NCI-H2029 (cell line): ENCODE measurements at regions not wholly inside any gene's neighbourhood (a gene's known extent, or its start where the extent isn't known, plus 50 kb on each side); places are given as distances from the start of the nearest gene placed in this dataset.
"Not testable (repeated sequence)": the region's sequence is repeated elsewhere in the genome, so short reads cannot be mapped to it uniquely, and the experiment has no call there.

Experiments
- DNase-seq: peaks from one replicate; lab custom pipeline; 2025; lab: John Stamatoyannopoulos, UW

- DNase-seq, result not testable (repeated sequence)
Observed at GRCh38 chr7:76971201-76971600, 61.0 kb downstream of the SPDYE17 start.

GRCh38 chr7:76969892-76970291 is 62.3 kb downstream of the SPDYE17 start:
- DNase-seq, result not testable (repeated sequence)

GRCh38 chr7:76965731-76966548 is 66.2 kb downstream of the SPDYE17 start:
- not testable (repeated sequence) for DNase-seq

- DNase-seq, result not testable (repeated sequence)
Observed at GRCh38 chr7:76964050-76964449, 68.1 kb downstream of the SPDYE17 start.

- DNase-seq, result not testable (repeated sequence)
Observed at GRCh38 chr7:76963061-76963460, 69.1 kb downstream of the SPDYE17 start.

- DNase-seq, result not testable (repeated sequence)
Observed at GRCh38 chr7:76960400-76960986, 71.7 kb downstream of the SPDYE17 start.

- not testable (repeated sequence) for DNase-seq
Observed at GRCh38 chr7:76959573-76960399, 72.4 kb downstream of the SPDYE17 start.

GRCh38 chr7:76956531-76956930 is 75.6 kb downstream of the SPDYE17 start:
- DNase-seq, result not testable (repeated sequence)

- not testable (repeated sequence) for DNase-seq
Observed at GRCh38 chr7:76955124-76955523, 77.0 kb downstream of the SPDYE17 start.

- not testable (repeated sequence) for DNase-seq
Observed at GRCh38 chr7:76944603-76945002, 87.6 kb downstream of the SPDYE17 start.

- DNase-seq, result not testable (repeated sequence)
Observed at GRCh38 chr7:76941809-76942765, 90.1 kb downstream of the SPDYE17 start.

GRCh38 chr7:76937781-76938180 is 94.4 kb downstream of the SPDYE17 start:
- not testable (repeated sequence) for DNase-seq

- DNase-seq, result not testable (repeated sequence)
Observed at GRCh38 chr7:76937330-76937729, 94.8 kb downstream of the SPDYE17 start.

- not testable (repeated sequence) for DNase-seq
Observed at GRCh38 chr7:76936346-76936745, 95.8 kb downstream of the SPDYE17 start.

- DNase-seq, result not testable (repeated sequence)
Observed at GRCh38 chr7:76934711-76935110, 97.5 kb downstream of the SPDYE17 start.

- DNase-seq, result not testable (repeated sequence)
Observed at GRCh38 chr7:76932957-76933356, 99.2 kb downstream of the SPDYE17 start.

- not testable (repeated sequence) for DNase-seq
Observed at GRCh38 chr7:76931441-76931840, 100.7 kb downstream of the SPDYE17 start.

- not testable (repeated sequence) for DNase-seq
Observed at GRCh38 chr7:76930416-76930815, 101.7 kb downstream of the SPDYE17 start.

- DNase-seq, result not testable (repeated sequence)
Observed at GRCh38 chr7:76928751-76929150, 103.4 kb downstream of the SPDYE17 start.

- not testable (repeated sequence) for DNase-seq
Observed at GRCh38 chr7:76927741-76928393, 104.3 kb downstream of the SPDYE17 start.

GRCh38 chr7:76926416-76926815 is 105.7 kb downstream of the SPDYE17 start:
- not testable (repeated sequence) for DNase-seq
